SK-N-SH (cell line): ENCODE measurements at regions not wholly inside any gene's neighbourhood (a gene's known extent, or its start where the extent isn't known, plus 50 kb on each side); places are given as distances from the start of the nearest gene placed in this dataset.

Source experiments
- CTCF ChIP-seq: fragments of 200-600 bp; sonication (generic); IDR thresholded peaks from 2 replicates; pipeline ENCODE4 v1.6.1; 2017; ENCODE audit warnings: antibody characterized with exemption, mild to moderate bottlenecking, moderate library complexity
- EP300 ChIP-seq, 2 experiments: IDR thresholded peaks; 2 replicates each; pipeline versions ENCODE4 v1.4.0 to v1.6.1; 2012; ENCODE audit warnings: borderline replicate concordance in 1 of 2, low read depth in 1 of 2, low read length in 1 of 2
- JUND ChIP-seq: IDR thresholded peaks from 2 replicates; pipeline ENCODE4 v1.4.0; 2012
- POLR2AphosphoS5 ChIP-seq: IDR thresholded peaks from 2 replicates; pipeline ENCODE4 v1.6.1; 2012; ENCODE audit warnings: low read depth, low read length
- RXRA ChIP-seq: IDR thresholded peaks from 2 replicates; pipeline ENCODE4 v1.4.0; 2012; ENCODE audit warnings: low read depth, mild to moderate bottlenecking, borderline replicate concordance
- TF ChIP-seq, protein P1 (sequence below): IDR thresholded peaks from 2 replicates; pipeline ENCODE4; 2012

- TF ChIP-seq CTCF = no peak
- TF ChIP-seq, protein P1, sequence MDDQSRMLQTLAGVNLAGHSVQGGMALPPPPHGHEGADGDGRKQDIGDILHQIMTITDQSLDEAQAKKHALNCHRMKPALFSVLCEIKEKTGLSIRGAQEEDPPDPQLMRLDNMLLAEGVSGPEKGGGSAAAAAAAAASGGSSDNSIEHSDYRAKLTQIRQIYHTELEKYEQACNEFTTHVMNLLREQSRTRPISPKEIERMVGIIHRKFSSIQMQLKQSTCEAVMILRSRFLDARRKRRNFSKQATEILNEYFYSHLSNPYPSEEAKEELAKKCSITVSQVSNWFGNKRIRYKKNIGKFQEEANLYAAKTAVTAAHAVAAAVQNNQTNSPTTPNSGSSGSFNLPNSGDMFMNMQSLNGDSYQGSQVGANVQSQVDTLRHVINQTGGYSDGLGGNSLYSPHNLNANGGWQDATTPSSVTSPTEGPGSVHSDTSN = no peak
- no peak for TF ChIP-seq EP300 (IDR thresholded peaks at IDR 0.05; ENCODE audit: borderline replicate concordance in 1 of 2, low read depth in 1 of 2, low read length in 1 of 2)
- TF ChIP-seq POLR2AphosphoS5 = no peak
- TF ChIP-seq RXRA = no peak
- TF ChIP-seq JUND = no peak
These were observed 118.8 kb upstream of the TENM3 start for GRCh38 chr4:182124359-182124758.
